Endothelial cell (in vitro differentiated cells): ENCODE measurements at regions not wholly inside any gene's neighbourhood (a gene's known extent, or its start where the extent isn't known, plus 50 kb on each side); places are given as distances from the start of the nearest gene placed in this dataset.

Experiments used
- DNase-seq: peaks from one replicate; pipeline ENCODE4 v3.0.0; 2021; ENCODE audit warnings: low spot score
- H3K27ac Mint-ChIP-seq: one replicate; pipeline ENCODE4 v1.8.0; 2021; ENCODE audit warnings: mixed read lengths, inconsistent platforms; ENCODE audit not compliant: unreplicated experiment
- H3K27me3 Mint-ChIP-seq: one replicate; pipeline ENCODE4 v1.8.0; 2021; ENCODE audit warnings: mild to moderate bottlenecking, moderate library complexity, mixed read lengths, inconsistent platforms; ENCODE audit not compliant: unreplicated experiment
- H3K36me3 Mint-ChIP-seq: one replicate; pipeline ENCODE4 v1.8.0; 2021; ENCODE audit warnings: mild to moderate bottlenecking, low read depth, mixed read lengths, inconsistent platforms; ENCODE audit not compliant: unreplicated experiment
- H3K4me1 Mint-ChIP-seq: one replicate; pipeline ENCODE4 v1.8.0; 2021; ENCODE audit warnings: mild to moderate bottlenecking, mixed read lengths, inconsistent platforms; ENCODE audit not compliant: unreplicated experiment
- H3K4me3 Mint-ChIP-seq: one replicate; pipeline ENCODE4 v1.8.0; 2021; ENCODE audit warnings: mild to moderate bottlenecking, mixed read lengths, inconsistent platforms; ENCODE audit not compliant: unreplicated experiment
- H3K9me3 Mint-ChIP-seq: one replicate; pipeline ENCODE4 v1.8.0; 2021; ENCODE audit warnings: mixed read lengths, inconsistent platforms; ENCODE audit not compliant: unreplicated experiment
- TF ChIP-seq, protein P1 (sequence below): fragments of 200-600 bp; sonication (generic); IDR thresholded peaks from one replicate; pipeline ENCODE4 v1.5.0; 2021; ENCODE audit warnings: antibody characterized with exemption; ENCODE audit not compliant: unreplicated experiment

- TF ChIP-seq, protein P1, sequence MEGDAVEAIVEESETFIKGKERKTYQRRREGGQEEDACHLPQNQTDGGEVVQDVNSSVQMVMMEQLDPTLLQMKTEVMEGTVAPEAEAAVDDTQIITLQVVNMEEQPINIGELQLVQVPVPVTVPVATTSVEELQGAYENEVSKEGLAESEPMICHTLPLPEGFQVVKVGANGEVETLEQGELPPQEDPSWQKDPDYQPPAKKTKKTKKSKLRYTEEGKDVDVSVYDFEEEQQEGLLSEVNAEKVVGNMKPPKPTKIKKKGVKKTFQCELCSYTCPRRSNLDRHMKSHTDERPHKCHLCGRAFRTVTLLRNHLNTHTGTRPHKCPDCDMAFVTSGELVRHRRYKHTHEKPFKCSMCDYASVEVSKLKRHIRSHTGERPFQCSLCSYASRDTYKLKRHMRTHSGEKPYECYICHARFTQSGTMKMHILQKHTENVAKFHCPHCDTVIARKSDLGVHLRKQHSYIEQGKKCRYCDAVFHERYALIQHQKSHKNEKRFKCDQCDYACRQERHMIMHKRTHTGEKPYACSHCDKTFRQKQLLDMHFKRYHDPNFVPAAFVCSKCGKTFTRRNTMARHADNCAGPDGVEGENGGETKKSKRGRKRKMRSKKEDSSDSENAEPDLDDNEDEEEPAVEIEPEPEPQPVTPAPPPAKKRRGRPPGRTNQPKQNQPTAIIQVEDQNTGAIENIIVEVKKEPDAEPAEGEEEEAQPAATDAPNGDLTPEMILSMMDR = no peak
- H3K27me3 Mint-ChIP-seq = no peaks in the 10 kb centered on the region
- H3K4me1 Mint-ChIP-seq = no peaks in the 10 kb centered on the region
- H3K4me3 Mint-ChIP-seq = no peak overlapping the region
- H3K36me3 Mint-ChIP-seq = no peaks in the 10 kb centered on the region
- H3K27ac Mint-ChIP-seq = no peak overlapping the region
- no peak for DNase-seq
- no peaks in the 10 kb centered on the region for H3K9me3 Mint-ChIP-seq
These were observed 179.0 kb upstream of the TMEFF2 start for GRCh38 chr2:192373754-192374153.

DNA sequence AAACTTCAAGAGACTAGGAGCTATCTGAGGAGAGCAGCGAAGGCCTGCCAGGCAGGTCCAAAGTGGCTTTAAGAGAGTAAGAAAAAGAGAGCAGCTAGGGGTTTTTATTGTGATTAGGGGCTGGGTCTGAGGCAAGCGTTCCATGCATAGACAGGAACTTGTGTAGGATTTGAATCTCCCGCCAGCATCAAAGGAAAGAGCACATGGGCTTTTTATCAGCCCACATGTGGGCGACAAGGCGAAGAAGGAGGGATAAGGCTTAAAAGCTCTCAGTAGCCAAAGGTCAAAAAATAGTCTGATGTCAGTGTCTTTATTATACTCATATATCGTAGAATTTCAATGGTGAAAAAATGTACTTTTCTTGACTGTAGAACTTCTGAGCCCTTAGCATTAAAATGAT is 178.5 kb upstream of the TMEFF2 start:
- Mint-ChIP-seq H3K4me3 (no peak overlapping the region), H3K36me3 (no peaks in the 10 kb centered on the region), H3K4me1 (no peaks in the 10 kb centered on the region), H3K27me3 (no peaks in the 10 kb centered on the region), H3K9me3 (no peaks in the 10 kb centered on the region), H3K27ac (no peak overlapping the region)
- no peak for DNase-seq
- TF ChIP-seq, protein P1 = no peak

DNA sequence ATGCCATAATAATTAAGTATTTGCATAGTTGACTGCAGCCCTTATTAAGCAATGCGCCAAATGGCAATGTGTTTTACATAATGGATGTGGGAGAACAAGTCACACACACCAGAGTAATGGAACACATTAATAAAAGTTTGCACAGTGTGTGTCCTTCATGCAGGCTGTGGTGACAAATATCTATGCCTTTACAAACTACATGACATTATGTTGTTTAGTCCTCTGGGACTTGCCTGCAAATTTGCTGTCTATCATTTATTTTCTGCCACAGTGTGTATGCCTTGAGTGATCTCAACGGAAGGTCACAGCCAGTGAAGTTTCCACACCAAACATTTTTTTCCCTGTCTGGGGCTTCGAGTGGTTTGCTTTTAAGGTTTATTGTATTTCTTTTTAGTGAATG is 175.2 kb upstream of the TMEFF2 start:
- H3K9me3 Mint-ChIP-seq = no peaks in the 10 kb centered on the region
- H3K27ac Mint-ChIP-seq = no peak overlapping the region
- H3K27me3 Mint-ChIP-seq = no peaks in the 10 kb centered on the region
- H3K4me1 Mint-ChIP-seq = no peaks in the 10 kb centered on the region
- TF ChIP-seq, protein P1 = no peak
- no peaks in the 10 kb centered on the region for H3K36me3 Mint-ChIP-seq
- no peak overlapping the region for H3K4me3 Mint-ChIP-seq
- DNase-seq = no peak

DNA sequence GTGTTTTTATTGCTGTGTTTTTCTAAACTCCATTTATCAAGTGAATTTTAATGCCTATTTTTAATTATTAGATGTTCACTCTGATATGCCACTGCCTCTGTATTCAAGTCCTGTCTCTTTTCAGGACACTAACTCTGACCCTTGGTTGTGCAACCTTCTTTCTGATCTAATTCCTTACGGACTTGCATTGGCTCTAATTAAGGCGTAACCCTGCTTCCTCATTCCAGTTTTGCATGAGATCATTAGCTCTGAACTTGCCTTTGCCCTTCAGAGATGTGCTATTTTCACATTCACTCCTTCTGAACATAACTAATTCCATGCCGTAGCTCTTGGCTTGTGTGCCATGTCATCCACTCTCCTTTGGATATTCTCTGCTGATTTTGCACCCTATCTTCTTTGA is 162.5 kb upstream of the TMEFF2 start:
- H3K27ac Mint-ChIP-seq = no peak overlapping the region
- H3K4me3 Mint-ChIP-seq = no peak overlapping the region
- TF ChIP-seq, protein P1 = no peak
- no peak for DNase-seq
- H3K4me1 Mint-ChIP-seq = peaks cover 9% of the 10 kb centered on the region
- no peaks in the 10 kb centered on the region for H3K36me3 Mint-ChIP-seq
- no peaks in the 10 kb centered on the region for H3K27me3 Mint-ChIP-seq
- H3K9me3 Mint-ChIP-seq = no peaks in the 10 kb centered on the region

DNA sequence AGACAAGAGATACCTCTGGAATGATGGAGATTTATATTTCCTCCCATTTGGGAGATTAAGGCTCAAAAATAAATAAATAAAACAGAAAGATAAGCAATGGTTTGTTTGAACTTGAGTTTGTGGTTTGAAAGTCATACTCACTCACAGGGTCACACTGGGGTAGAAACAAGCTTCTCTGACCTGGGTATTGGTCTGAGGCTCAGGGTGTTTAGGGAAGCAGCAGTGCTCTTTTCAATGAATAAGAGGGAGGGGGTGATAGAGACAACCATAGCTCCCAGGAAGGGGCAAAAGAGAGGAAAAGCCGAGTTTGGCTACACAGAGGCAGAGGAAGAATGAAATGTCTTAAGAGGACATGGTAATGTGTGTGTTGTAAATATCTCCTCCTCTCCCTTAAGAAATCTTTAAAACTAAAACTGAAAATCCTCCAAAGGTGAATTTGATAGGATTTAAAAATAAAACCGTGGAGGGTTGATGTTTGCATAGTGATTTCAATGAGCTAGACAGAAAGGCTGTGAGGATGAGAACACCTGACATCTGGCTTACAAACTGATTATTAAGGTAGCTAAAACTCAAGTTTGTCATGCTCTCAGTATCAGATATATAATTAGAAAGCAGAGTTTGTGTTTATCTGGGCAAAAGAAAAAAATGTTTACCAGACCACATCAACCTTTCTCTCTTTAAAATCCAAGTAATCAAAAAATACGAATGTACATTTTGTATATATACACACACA is 159.9 kb upstream of the TMEFF2 start:
- no peaks in the 10 kb centered on the region for H3K36me3 Mint-ChIP-seq
- peaks cover 3% of the 10 kb centered on the region for H3K4me1 Mint-ChIP-seq
- no peak overlapping the region for H3K4me3 Mint-ChIP-seq
- TF ChIP-seq, protein P1 = no peak
- H3K27ac Mint-ChIP-seq = no peak overlapping the region
- H3K9me3 Mint-ChIP-seq = no peaks in the 10 kb centered on the region
- no peak for DNase-seq
- H3K27me3 Mint-ChIP-seq = no peaks in the 10 kb centered on the region
